Upper lobe of right lung (tissue), 1 donor: ENCODE measurements at regions not wholly inside any gene's neighbourhood (a gene's known extent, or its start where the extent isn't known, plus 50 kb on each side); places are given as distances from the start of the nearest gene placed in this dataset.
A peak's percentile ranks its signal among the peaks of the same experiment; 100 is the strongest.

Source experiments
- ATAC-seq: fragments of 200-7000 bp; cut with Tn5 transposase; one replicate; pipeline ENCODE4 v1.9.1; 2020; ENCODE audit warnings: mild to moderate bottlenecking, moderate library complexity
- DNase-seq: peaks from one replicate; pipeline ENCODE4 v3.0.0-alpha.2; 2020
- H3K27ac ChIP-seq: fragments of 200-600 bp; one replicate; pipeline ENCODE4 v1.8.0; 2022
- H3K27me3 ChIP-seq: fragments of 200-600 bp; one replicate; pipeline ENCODE4 v1.8.0; 2022; ENCODE audit warnings: mild to moderate bottlenecking
- H3K36me3 ChIP-seq: fragments of 200-600 bp; one replicate; pipeline ENCODE4 v1.8.0; 2022
- H3K4me1 ChIP-seq: fragments of 200-600 bp; one replicate; pipeline ENCODE4 v1.8.0; 2022
- H3K4me3 ChIP-seq: fragments of 200-600 bp; one replicate; pipeline ENCODE4 v1.8.0; 2022; ENCODE audit warnings: mild to moderate bottlenecking
- H3K9me3 ChIP-seq: fragments of 200-600 bp; one replicate; pipeline ENCODE4 v1.8.0; 2022
- CTCF ChIP-seq: fragments of 200-600 bp; IDR thresholded peaks from one replicate; pipeline ENCODE4 v1.8.0; 2022; ENCODE audit warnings: antibody characterized with exemption
- intact Hi-C: fragments of 100-400 bp; cut with DNase I; formaldehyde crosslinking; loops from one replicate; pipeline ENCODE4 v1.11.0; 2022
- donor health status: DM: no; HTN: yes; CAD: no; lungs with severe emphysema.

GRCh38 chr2:234341306-234341985 is 155.4 kb downstream of the ARL4C start:
- ATAC-seq (no peak), DNase-seq (no peak)
- H3K27me3 ChIP-seq = no peaks in the 10 kb centered on the region
- H3K4me3 ChIP-seq = no peak overlapping the region
- H3K9me3 ChIP-seq = no peaks in the 10 kb centered on the region
- TF ChIP-seq CTCF = no peak
- H3K4me1 ChIP-seq = no peaks in the 10 kb centered on the region
- no peaks in the 10 kb centered on the region for H3K36me3 ChIP-seq
- intact Hi-C loops = no loop called here
- H3K27ac ChIP-seq = no peak overlapping the region

- Histone ChIP-seq H3K9me3 (no peaks in the 10 kb centered on the region), H3K4me1 (peaks cover 9% of the 10 kb centered on the region), H3K4me3 (no peak overlapping the region), H3K27me3 (no peaks in the 10 kb centered on the region), H3K27ac (no peak overlapping the region), H3K36me3 (no peaks in the 10 kb centered on the region)
- TF ChIP-seq CTCF = no peak
- intact Hi-C loops = no loop called here
- DNase-seq = no peak
- ATAC-seq = peak; percentile 21
These were observed 157.4 kb downstream of the ARL4C start for GRCh38 chr2:234339501-234339900.

- Histone ChIP-seq H3K27me3 (no peaks in the 10 kb centered on the region), H3K4me1 (peaks cover 9% of the 10 kb centered on the region), H3K36me3 (no peaks in the 10 kb centered on the region), H3K27ac (no peak overlapping the region), H3K9me3 (no peaks in the 10 kb centered on the region), H3K4me3 (no peak overlapping the region)
- intact Hi-C loops = no loop called here
- no peak for ATAC-seq
- DNase-seq = no peak
- no peak for TF ChIP-seq CTCF
These were observed 157.9 kb downstream of the ARL4C start for GRCh38 chr2:234339011-234339410.

- peak; percentile 78 for DNase-seq
- H3K4me3 ChIP-seq = no peak overlapping the region
These were observed 161.1 kb downstream of the ARL4C start for GRCh38 chr2:234335661-234336228.

GRCh38 chr2:234334756-234335155 is 162.1 kb downstream of the ARL4C start:
- Histone ChIP-seq H3K4me1 (peaks cover 9% of the 10 kb centered on the region), H3K4me3 (no peak overlapping the region), H3K9me3 (no peaks in the 10 kb centered on the region), H3K36me3 (no peaks in the 10 kb centered on the region), H3K27ac (no peak overlapping the region), H3K27me3 (no peaks in the 10 kb centered on the region)
- intact Hi-C loops = no loop called here
- no peak for TF ChIP-seq CTCF
- DNase-seq (no peak), ATAC-seq (no peak)

More at GRCh38 chr2:234335661-234336228, 161.1 kb downstream of the ARL4C start:
- TF ChIP-seq CTCF = no peak
- Histone ChIP-seq H3K27ac (no peak overlapping the region), H3K27me3 (no peaks in the 10 kb centered on the region), H3K36me3 (no peaks in the 10 kb centered on the region), H3K9me3 (no peaks in the 10 kb centered on the region), H3K4me1 (peaks cover 9% of the 10 kb centered on the region)
- ATAC-seq = peak; percentile 84
- intact Hi-C loops = no loop called here
